ENCODE measurements at regions not wholly inside any gene's neighbourhood (a gene's known extent, or its start where the extent isn't known, plus 50 kb on each side); places are given as distances from the start of the nearest gene placed in this dataset.

GRCh38 chr7:34269084-34269483 lies 363.7 kb downstream of the BMPER start:
- Histone ChIP-seq H3K9me3 (no peaks in the 10 kb centered on the region), H3K27ac (no peak overlapping the region), H3K4me3 (no peak overlapping the region), H3K36me3 (no peaks in the 10 kb centered on the region), H3K27me3 (no peaks in the 10 kb centered on the region), H3K4me1 (no peaks in the 10 kb centered on the region)
- 34 to 41% methylated on average over 2 of the region's 2 CpGs for WGBS, 2 donors (ENCODE audit: low coverage in 1 of 2)
- in situ Hi-C loops (cut with MboI; ENCODE audit: low pct_ligation_motif_present in 1 of 4, low pct_unique_long_range_greater_than_20kb in 1 of 4, low sequenced_read_pairs in 3 of 4) = loop anchor here in 1 of 4 donors (25.0 kb wide), 1 partner anchor 107 kb away; no protein-coding TSS in a partner anchor
- TF ChIP-seq, protein P1, sequence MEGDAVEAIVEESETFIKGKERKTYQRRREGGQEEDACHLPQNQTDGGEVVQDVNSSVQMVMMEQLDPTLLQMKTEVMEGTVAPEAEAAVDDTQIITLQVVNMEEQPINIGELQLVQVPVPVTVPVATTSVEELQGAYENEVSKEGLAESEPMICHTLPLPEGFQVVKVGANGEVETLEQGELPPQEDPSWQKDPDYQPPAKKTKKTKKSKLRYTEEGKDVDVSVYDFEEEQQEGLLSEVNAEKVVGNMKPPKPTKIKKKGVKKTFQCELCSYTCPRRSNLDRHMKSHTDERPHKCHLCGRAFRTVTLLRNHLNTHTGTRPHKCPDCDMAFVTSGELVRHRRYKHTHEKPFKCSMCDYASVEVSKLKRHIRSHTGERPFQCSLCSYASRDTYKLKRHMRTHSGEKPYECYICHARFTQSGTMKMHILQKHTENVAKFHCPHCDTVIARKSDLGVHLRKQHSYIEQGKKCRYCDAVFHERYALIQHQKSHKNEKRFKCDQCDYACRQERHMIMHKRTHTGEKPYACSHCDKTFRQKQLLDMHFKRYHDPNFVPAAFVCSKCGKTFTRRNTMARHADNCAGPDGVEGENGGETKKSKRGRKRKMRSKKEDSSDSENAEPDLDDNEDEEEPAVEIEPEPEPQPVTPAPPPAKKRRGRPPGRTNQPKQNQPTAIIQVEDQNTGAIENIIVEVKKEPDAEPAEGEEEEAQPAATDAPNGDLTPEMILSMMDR (IDR thresholded peaks at IDR 0.05) = no peak
- TF ChIP-seq POLR2AphosphoS5 (IDR thresholded peaks at IDR 0.05) = no peak
- no peak for TF ChIP-seq POLR2A (IDR thresholded peaks at IDR 0.05)
- intact Hi-C loops (cut with DNase I; ENCODE audit: low total_unique reads) = no loop called here
- DNase-seq = no peak

- Histone ChIP-seq H3K4me1 (no peaks in the 10 kb centered on the region), H3K9me3 (no peaks in the 10 kb centered on the region), H3K27me3 (no peaks in the 10 kb centered on the region), H3K4me3 (no peak overlapping the region), H3K27ac (no peak overlapping the region), H3K36me3 (no peaks in the 10 kb centered on the region)
- intact Hi-C loops (cut with DNase I; ENCODE audit: low total_unique reads) (no loop called here), in situ Hi-C loops (cut with MboI; ENCODE audit: low pct_ligation_motif_present in 1 of 4, low pct_unique_long_range_greater_than_20kb in 1 of 4, low sequenced_read_pairs in 3 of 4) (no loop called here)
- TF ChIP-seq EP300 (IDR thresholded peaks at IDR 0.05; ENCODE audit: low read depth) (no peak), POLR2A (IDR thresholded peaks at IDR 0.05) (no peak), POLR2AphosphoS5 (IDR thresholded peaks at IDR 0.05) (no peak)
- TF ChIP-seq, protein P1 (IDR thresholded peaks at IDR 0.05) = no peak
- no peak for DNase-seq
Measured at GRCh38 chr7:34275624-34276023, 370.3 kb downstream of the BMPER start.

DNA sequence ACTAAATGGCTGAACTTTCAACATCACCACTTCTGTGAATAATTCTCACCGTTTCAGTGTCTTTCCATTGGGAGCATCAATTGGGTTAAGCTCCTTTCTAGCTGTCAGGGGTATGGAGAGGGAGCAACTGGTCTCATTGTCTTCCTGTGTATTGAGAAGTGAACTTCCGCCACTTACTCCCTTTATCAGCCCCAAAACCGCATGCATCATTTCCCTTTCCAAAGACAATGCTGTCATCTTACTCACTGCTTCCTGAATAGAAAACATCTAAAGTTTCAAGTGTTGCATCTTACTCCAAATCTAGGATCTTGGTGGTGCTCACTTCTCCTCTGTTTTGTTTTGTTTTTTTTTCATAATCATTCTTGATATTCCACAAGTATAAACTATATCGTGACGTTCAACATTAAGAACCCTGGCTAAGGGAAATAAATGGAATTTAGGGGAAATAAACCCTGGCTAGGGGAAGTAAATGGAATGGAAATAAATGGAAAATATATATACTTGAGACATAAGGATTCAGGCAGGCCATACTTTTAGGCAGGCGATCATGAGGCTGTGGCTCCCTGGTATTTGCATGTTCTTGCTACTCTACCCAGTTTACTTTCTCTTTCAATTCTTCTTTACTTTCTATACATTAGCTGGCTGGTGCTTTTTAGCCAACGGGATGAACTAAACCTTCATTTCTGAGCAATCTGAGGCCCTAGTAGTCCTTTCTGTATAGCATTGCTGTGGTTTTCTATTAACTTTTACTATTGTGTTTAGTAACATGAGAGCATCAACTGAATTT lies 371.9 kb downstream of the BMPER start:
- Histone ChIP-seq H3K27me3 (no peaks in the 10 kb centered on the region), H3K9me3 (no peaks in the 10 kb centered on the region), H3K36me3 (no peaks in the 10 kb centered on the region), H3K27ac (no peak overlapping the region), H3K4me1 (no peaks in the 10 kb centered on the region), H3K4me3 (no peak overlapping the region)
- intact Hi-C loops (cut with DNase I; ENCODE audit: low total_unique reads) (no loop called here), in situ Hi-C loops (cut with MboI; ENCODE audit: low pct_ligation_motif_present in 1 of 4, low pct_unique_long_range_greater_than_20kb in 1 of 4, low sequenced_read_pairs in 3 of 4) (no loop called here)
- no peak for DNase-seq
- 73% methylated on average over 4 to 7 of the region's 7 CpGs for WGBS, 2 donors (ENCODE audit: low coverage in 1 of 2)
- no peak for TF ChIP-seq POLR2AphosphoS5 (IDR thresholded peaks at IDR 0.05)
- TF ChIP-seq, protein P1 (IDR thresholded peaks at IDR 0.05) = no peak
- no peak for TF ChIP-seq EP300 (IDR thresholded peaks at IDR 0.05; ENCODE audit: low read depth)
- TF ChIP-seq POLR2A (IDR thresholded peaks at IDR 0.05) = no peak

- Histone ChIP-seq H3K9me3 (no peaks in the 10 kb centered on the region), H3K4me3 (no peak overlapping the region), H3K27ac (no peak overlapping the region), H3K27me3 (no peaks in the 10 kb centered on the region), H3K4me1 (no peaks in the 10 kb centered on the region), H3K36me3 (no peaks in the 10 kb centered on the region)
- in situ Hi-C loops (cut with MboI; ENCODE audit: low pct_ligation_motif_present in 1 of 4, low pct_unique_long_range_greater_than_20kb in 1 of 4, low sequenced_read_pairs in 3 of 4) (no loop called here), intact Hi-C loops (cut with DNase I; ENCODE audit: low total_unique reads) (no loop called here)
- 59 to 85% methylated on average over 4 of the region's 4 CpGs for WGBS, 2 donors (ENCODE audit: low coverage in 1 of 2)
- TF ChIP-seq POLR2AphosphoS5 (IDR thresholded peaks at IDR 0.05) (no peak), EP300 (IDR thresholded peaks at IDR 0.05; ENCODE audit: low read depth) (no peak), POLR2A (IDR thresholded peaks at IDR 0.05) (no peak)
- TF ChIP-seq, protein P1 (IDR thresholded peaks at IDR 0.05) = no peak
- DNase-seq = no peak
Measured at GRCh38 chr7:34277803-34278199, 372.5 kb downstream of the BMPER start.

All from transverse colon (tissue), 4 donors.